Stomach (tissue), 4 donors: ENCODE measurements at regions not wholly inside any gene's neighbourhood (a gene's known extent, or its start where the extent isn't known, plus 50 kb on each side); places are given as distances from the start of the nearest gene placed in this dataset.

Source experiments
- EP300 ChIP-seq: sonication (generic); formaldehyde crosslinking; IDR thresholded peaks from one replicate; pipeline ENCODE4 v1.6.1; 2017; ENCODE audit warnings: antibody characterized with exemption
- TF ChIP-seq, protein P1 (sequence below), 7 experiments: fragments of 450-650 bp in 4 of 7; fragments of 200-600 bp in 3 of 7; sonication (generic) in 3 of 7; IDR thresholded peaks; one replicate each; pipeline ENCODE4 v1.5.1; 2016 to 2019; ENCODE audit warnings: antibody characterized with exemption in 7 of 7, control low read depth in 2 of 7, mild to moderate bottlenecking in 1 of 7

DNA sequence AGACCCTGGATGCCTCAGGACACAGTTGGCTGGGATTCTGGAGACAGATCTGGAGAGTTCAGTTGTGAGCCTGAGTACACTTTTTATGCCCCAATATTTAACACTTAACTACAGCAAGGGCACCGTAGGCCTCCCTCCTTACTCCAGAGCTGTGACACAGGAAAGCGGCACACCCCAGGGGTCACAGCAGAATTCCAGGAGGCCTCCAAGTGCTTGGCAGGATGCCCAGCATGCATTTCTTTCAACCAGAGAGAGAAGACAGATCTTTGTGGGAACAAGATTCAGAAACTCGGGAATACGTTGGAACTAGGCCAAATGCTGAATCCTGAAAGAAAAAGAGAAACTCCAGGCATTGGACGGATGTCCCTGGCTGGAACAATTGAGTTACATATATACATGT is 199.2 kb upstream of the NT5C1B start:
- TF ChIP-seq, protein P1, sequence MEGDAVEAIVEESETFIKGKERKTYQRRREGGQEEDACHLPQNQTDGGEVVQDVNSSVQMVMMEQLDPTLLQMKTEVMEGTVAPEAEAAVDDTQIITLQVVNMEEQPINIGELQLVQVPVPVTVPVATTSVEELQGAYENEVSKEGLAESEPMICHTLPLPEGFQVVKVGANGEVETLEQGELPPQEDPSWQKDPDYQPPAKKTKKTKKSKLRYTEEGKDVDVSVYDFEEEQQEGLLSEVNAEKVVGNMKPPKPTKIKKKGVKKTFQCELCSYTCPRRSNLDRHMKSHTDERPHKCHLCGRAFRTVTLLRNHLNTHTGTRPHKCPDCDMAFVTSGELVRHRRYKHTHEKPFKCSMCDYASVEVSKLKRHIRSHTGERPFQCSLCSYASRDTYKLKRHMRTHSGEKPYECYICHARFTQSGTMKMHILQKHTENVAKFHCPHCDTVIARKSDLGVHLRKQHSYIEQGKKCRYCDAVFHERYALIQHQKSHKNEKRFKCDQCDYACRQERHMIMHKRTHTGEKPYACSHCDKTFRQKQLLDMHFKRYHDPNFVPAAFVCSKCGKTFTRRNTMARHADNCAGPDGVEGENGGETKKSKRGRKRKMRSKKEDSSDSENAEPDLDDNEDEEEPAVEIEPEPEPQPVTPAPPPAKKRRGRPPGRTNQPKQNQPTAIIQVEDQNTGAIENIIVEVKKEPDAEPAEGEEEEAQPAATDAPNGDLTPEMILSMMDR (IDR thresholded peaks at IDR 0.05) = no peak
- no peak for TF ChIP-seq EP300
